Right atrium auricular region (tissue), 2 donors: ENCODE measurements at regions not wholly inside any gene's neighbourhood (a gene's known extent, or its start where the extent isn't known, plus 50 kb on each side); places are given as distances from the start of the nearest gene placed in this dataset.
"Not testable (repeated sequence)": the region's sequence is repeated elsewhere in the genome, so short reads cannot be mapped to it uniquely, and the experiment has no call there.

Source experiments
- DNase-seq: peaks from one replicate; pipeline ENCODE4 v3.0.0-alpha.2; 2019; ENCODE audit warnings: low spot score
- H3K27ac ChIP-seq, 2 donors: fragments of 200-600 bp; sonication (generic); 1 replicate in 1 of 2; 2 replicates in 1 of 2; pipeline ENCODE4 v1.5.1; 2016 to 2019
- H3K27me3 ChIP-seq, 2 donors: fragments of 200-600 bp; sonication (generic); one replicate each; pipeline versions ENCODE4 v1.5.1 to v1.6.0; 2017 to 2019
- H3K36me3 ChIP-seq: fragments of 200-600 bp; sonication (generic); one replicate; pipeline ENCODE4 v1.5.1; 2016
- H3K4me1 ChIP-seq, 2 donors: fragments of 200-600 bp; sonication (generic); one replicate each; pipeline versions ENCODE4 v1.5.1 to v1.6.0; 2017 to 2019
- H3K4me3 ChIP-seq, 2 donors: fragments of 200-600 bp; sonication (generic); 1 replicate in 1 of 2; 2 replicates in 1 of 2; pipeline ENCODE4 v1.5.1; 2017 to 2019; ENCODE audit warnings: mild to moderate bottlenecking in 1 of 2, moderate library complexity in 1 of 2
- H3K9me3 ChIP-seq, 2 donors: fragments of 200-600 bp; sonication (generic); one replicate each; pipeline ENCODE4 v1.5.1; 2019
- CTCF ChIP-seq, 2 donors: fragments of 200-600 bp; sonication (generic); IDR thresholded peaks; one replicate each; pipeline ENCODE4 v1.5.1; 2019; ENCODE audit warnings: antibody characterized with exemption in 2 of 2

DNA sequence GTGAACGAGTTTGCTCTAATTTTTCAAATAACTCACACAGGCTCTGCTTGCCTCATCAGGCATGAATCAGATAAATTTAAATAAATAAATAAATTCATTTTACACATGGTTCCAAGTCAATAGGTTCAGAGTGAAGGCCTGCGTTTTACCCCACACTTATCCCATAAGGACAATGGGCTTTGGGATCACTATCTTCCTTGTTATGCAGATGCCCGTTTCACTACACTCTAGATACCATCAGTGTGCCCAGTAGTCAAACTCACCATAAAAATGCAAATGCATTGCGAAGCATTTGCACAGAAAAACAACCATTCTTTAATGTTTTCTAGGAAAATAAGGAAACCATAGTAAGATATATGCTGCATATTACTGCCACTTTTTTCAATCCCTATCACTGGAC lies 155.9 kb upstream of the CCDC196 start:
- no peak overlapping the region for H3K4me3 ChIP-seq
- no peaks in the 10 kb centered on the region for H3K36me3 ChIP-seq
- H3K27me3 ChIP-seq, result no peaks in the 10 kb centered on the region
- DNase-seq, result no peak
- no peak for TF ChIP-seq CTCF (IDR thresholded peaks at IDR 0.05)
- H3K4me1 ChIP-seq, result no peaks in the 10 kb centered on the region
- no peaks in the 10 kb centered on the region for H3K9me3 ChIP-seq
- H3K27ac ChIP-seq, result no peak overlapping the region

DNA sequence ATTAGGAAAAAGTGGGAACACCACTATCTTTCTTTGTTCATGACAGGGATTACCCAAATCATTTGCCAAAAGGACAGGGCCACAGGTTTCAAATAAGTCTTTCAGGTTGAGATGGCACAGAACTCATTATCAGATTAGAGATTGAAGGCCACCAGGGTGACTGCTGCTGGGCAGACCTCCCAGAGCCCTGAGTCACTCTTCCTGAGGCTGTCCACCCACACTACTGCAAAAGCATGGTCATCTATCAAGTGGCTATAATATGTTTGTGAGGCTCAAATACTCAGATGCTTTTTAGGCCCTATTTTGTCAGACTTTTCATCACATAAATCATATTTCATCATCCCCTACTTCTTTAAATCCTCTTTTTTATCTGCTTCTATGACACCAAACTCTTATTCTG lies 155.3 kb upstream of the CCDC196 start:
- no peak for TF ChIP-seq CTCF (IDR thresholded peaks at IDR 0.05)
- no peaks in the 10 kb centered on the region for H3K27me3 ChIP-seq

GRCh38 chr14:66333293-66333692 lies 152.9 kb upstream of the CCDC196 start:
- not testable (repeated sequence) for H3K27me3 ChIP-seq, H3K36me3 ChIP-seq, H3K9me3 ChIP-seq, H3K4me1 ChIP-seq, H3K4me3 ChIP-seq, H3K27ac ChIP-seq, DNase-seq

More for the DNA sequence above, 155.3 kb upstream of the CCDC196 start:
- Histone ChIP-seq H3K36me3 (no peaks in the 10 kb centered on the region), H3K4me3 (no peak overlapping the region), H3K4me1 (no peaks in the 10 kb centered on the region), H3K27ac (no peak overlapping the region), H3K9me3 (no peaks in the 10 kb centered on the region)
- no peak for DNase-seq

DNA sequence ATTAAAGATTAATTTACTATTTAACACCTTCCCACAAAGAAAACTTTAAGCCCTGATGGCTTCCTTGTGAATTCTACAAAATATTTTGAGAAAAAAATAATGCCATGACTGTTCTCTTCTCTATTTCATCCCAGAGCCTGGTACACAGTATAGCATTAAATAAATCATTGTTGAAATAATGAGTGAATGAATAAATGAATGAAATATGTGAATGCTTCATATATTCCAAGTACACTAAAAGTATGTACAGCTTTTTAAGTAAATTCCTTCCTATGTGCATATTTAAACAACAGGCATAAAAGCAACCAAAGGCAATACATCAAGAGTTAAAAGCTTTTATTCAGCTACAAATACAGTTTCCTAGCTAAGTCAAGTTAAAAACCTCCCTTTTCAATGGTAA lies 144.9 kb upstream of the CCDC196 start:
- Histone ChIP-seq H3K9me3 (no peaks in the 10 kb centered on the region), H3K27me3 (no peaks in the 10 kb centered on the region), H3K4me3 (no peak overlapping the region), H3K36me3 (no peaks in the 10 kb centered on the region), H3K27ac (no peak overlapping the region), H3K4me1 (no peaks in the 10 kb centered on the region)
- DNase-seq, result no peak
- no peak for TF ChIP-seq CTCF (IDR thresholded peaks at IDR 0.05)

GRCh38 chr14:66345986-66346385 lies 140.2 kb upstream of the CCDC196 start:
- H3K27me3 ChIP-seq, result no peaks in the 10 kb centered on the region
- H3K9me3 ChIP-seq, result peaks cover 0 to 23% of the 10 kb centered on the region in 2 donors
- H3K36me3 ChIP-seq, result no peaks in the 10 kb centered on the region
- TF ChIP-seq CTCF (IDR thresholded peaks at IDR 0.05), result no peak
- DNase-seq, result no peak
- no peak overlapping the region for H3K4me3 ChIP-seq
- H3K27ac ChIP-seq, result no peak overlapping the region
- no peaks in the 10 kb centered on the region for H3K4me1 ChIP-seq

- Histone ChIP-seq H3K27me3 (no peaks in the 10 kb centered on the region), H3K4me1 (no peaks in the 10 kb centered on the region), H3K27ac (no peak overlapping the region), H3K9me3 (peaks cover 0 to 37% of the 10 kb centered on the region in 2 donors), H3K4me3 (no peak overlapping the region), H3K36me3 (no peaks in the 10 kb centered on the region)
- DNase-seq, result no peak
- no peak for TF ChIP-seq CTCF (IDR thresholded peaks at IDR 0.05)
These were observed 134.9 kb upstream of the CCDC196 start for GRCh38 chr14:66351310-66351709.
